ENCODE measurements at regions not wholly inside any gene's neighbourhood (a gene's known extent, or its start where the extent isn't known, plus 50 kb on each side); places are given as distances from the start of the nearest gene placed in this dataset.

- no peaks in the 10 kb centered on the region for H3K36me3 ChIP-seq (ENCODE audit: control insufficient read depth in 4 of 4, insufficient read depth in 4 of 4, low read length in 4 of 4)
- TF ChIP-seq CTCF (IDR thresholded peaks at IDR 0.05; ENCODE audit: control extremely low read depth, extremely low read depth): no peak
- 74 to 85% methylated on average over 4 of the region's 4 CpGs for WGBS, 2 donors
- ATAC-seq (ENCODE audit: insufficient read depth, low FRiP score) (no peak), DNase-seq (no peak)
- no peaks in the 10 kb centered on the region for H3K27me3 ChIP-seq (ENCODE audit: control insufficient read depth in 3 of 3, insufficient read depth in 3 of 3, low read length in 2 of 3)
- no peak overlapping the region for H3K27ac ChIP-seq (ENCODE audit: low read depth in 1 of 2, low read length in 1 of 2)
- no peak overlapping the region for H3K4me3 ChIP-seq
- H3K9me3 ChIP-seq (ENCODE audit: control insufficient read depth in 4 of 4, insufficient read depth in 3 of 4, low read length in 3 of 4): no peaks in the 10 kb centered on the region
- H3K9ac ChIP-seq (ENCODE audit: insufficient read depth in 1 of 2, low read length in 2 of 2): no peak overlapping the region
- peaks cover 0 to 21% (median 4%) of the 10 kb centered on the region in 5 donors for H3K4me1 ChIP-seq (ENCODE audit: control insufficient read depth in 5 of 5, insufficient read depth in 5 of 5, low read length in 5 of 5)
These were observed 384.0 kb downstream of the SOX9 start for GRCh38 chr17:72504783-72505182.

- 52 to 72% methylated on average over 12 of the region's 12 CpGs for WGBS, 2 donors
- H3K4me1 ChIP-seq (ENCODE audit: control insufficient read depth in 5 of 5, insufficient read depth in 5 of 5, low read length in 5 of 5): peaks cover 0 to 28% (median 4%) of the 10 kb centered on the region in 5 donors
- H3K36me3 ChIP-seq (ENCODE audit: control insufficient read depth in 4 of 4, insufficient read depth in 4 of 4, low read length in 4 of 4): no peaks in the 10 kb centered on the region
- no peak overlapping the region for H3K27ac ChIP-seq (ENCODE audit: low read depth in 1 of 2, low read length in 1 of 2)
- no peaks in the 10 kb centered on the region for H3K9me3 ChIP-seq (ENCODE audit: control insufficient read depth in 4 of 4, insufficient read depth in 3 of 4, low read length in 3 of 4)
- no peak overlapping the region for H3K9ac ChIP-seq (ENCODE audit: insufficient read depth in 1 of 2, low read length in 2 of 2)
- no peak for TF ChIP-seq CTCF (IDR thresholded peaks at IDR 0.05; ENCODE audit: control extremely low read depth, extremely low read depth)
- DNase-seq: no peak
- ATAC-seq (ENCODE audit: insufficient read depth, low FRiP score): no peak
- no peak overlapping the region for H3K4me3 ChIP-seq
- no peaks in the 10 kb centered on the region for H3K27me3 ChIP-seq (ENCODE audit: control insufficient read depth in 3 of 3, insufficient read depth in 3 of 3, low read length in 2 of 3)
These were observed 386.0 kb downstream of the SOX9 start for GRCh38 chr17:72506773-72507172.

- H3K4me1 ChIP-seq (ENCODE audit: control insufficient read depth in 5 of 5, insufficient read depth in 5 of 5, low read length in 5 of 5): peaks cover 0 to 22% (median 4%) of the 10 kb centered on the region in 5 donors
- H3K36me3 ChIP-seq (ENCODE audit: control insufficient read depth in 4 of 4, insufficient read depth in 4 of 4, low read length in 4 of 4): no peaks in the 10 kb centered on the region
- TF ChIP-seq CTCF (IDR thresholded peaks at IDR 0.05; ENCODE audit: control extremely low read depth, extremely low read depth): no peak
- ATAC-seq (ENCODE audit: insufficient read depth, low FRiP score) (no peak), DNase-seq (no peak)
- no peaks in the 10 kb centered on the region for H3K9me3 ChIP-seq (ENCODE audit: control insufficient read depth in 4 of 4, insufficient read depth in 3 of 4, low read length in 3 of 4)
- H3K9ac ChIP-seq (ENCODE audit: insufficient read depth in 1 of 2, low read length in 2 of 2): no peak overlapping the region
- no peaks in the 10 kb centered on the region for H3K27me3 ChIP-seq (ENCODE audit: control insufficient read depth in 3 of 3, insufficient read depth in 3 of 3, low read length in 2 of 3)
- no peak overlapping the region for H3K4me3 ChIP-seq
- no peak overlapping the region for H3K27ac ChIP-seq (ENCODE audit: low read depth in 1 of 2, low read length in 1 of 2)
- 82 to 85% methylated on average over 7 of the region's 7 CpGs for WGBS, 2 donors
These were observed 386.6 kb downstream of the SOX9 start for GRCh38 chr17:72507370-72507769.

GRCh38 chr17:72510351-72511016, 389.7 kb downstream of the SOX9 start:
- H3K4me1 ChIP-seq (ENCODE audit: control insufficient read depth in 5 of 5, insufficient read depth in 5 of 5, low read length in 5 of 5): peaks cover 0 to 25% (median 5%) of the 10 kb centered on the region in 5 donors
- DNase-seq (peak in 2 of 3 donors; percentile 43 to 64), ATAC-seq (ENCODE audit: insufficient read depth, low FRiP score) (no peak)
- no peak overlapping the region for H3K27ac ChIP-seq (ENCODE audit: low read depth in 1 of 2, low read length in 1 of 2)
- no peak overlapping the region for H3K4me3 ChIP-seq
- H3K9me3 ChIP-seq (ENCODE audit: control insufficient read depth in 4 of 4, insufficient read depth in 3 of 4, low read length in 3 of 4): no peaks in the 10 kb centered on the region
- H3K27me3 ChIP-seq (ENCODE audit: control insufficient read depth in 3 of 3, insufficient read depth in 3 of 3, low read length in 2 of 3): no peaks in the 10 kb centered on the region
- 75 to 82% methylated on average over 3 of the region's 3 CpGs for WGBS, 2 donors
- no peak for TF ChIP-seq CTCF (IDR thresholded peaks at IDR 0.05; ENCODE audit: control extremely low read depth, extremely low read depth)
- H3K9ac ChIP-seq (ENCODE audit: insufficient read depth in 1 of 2, low read length in 2 of 2): no peak overlapping the region
- H3K36me3 ChIP-seq (ENCODE audit: control insufficient read depth in 4 of 4, insufficient read depth in 4 of 4, low read length in 4 of 4): no peaks in the 10 kb centered on the region
